ENCODE measurements at regions not wholly inside any gene's neighbourhood (a gene's known extent, or its start where the extent isn't known, plus 50 kb on each side); places are given as distances from the start of the nearest gene placed in this dataset.

DNA sequence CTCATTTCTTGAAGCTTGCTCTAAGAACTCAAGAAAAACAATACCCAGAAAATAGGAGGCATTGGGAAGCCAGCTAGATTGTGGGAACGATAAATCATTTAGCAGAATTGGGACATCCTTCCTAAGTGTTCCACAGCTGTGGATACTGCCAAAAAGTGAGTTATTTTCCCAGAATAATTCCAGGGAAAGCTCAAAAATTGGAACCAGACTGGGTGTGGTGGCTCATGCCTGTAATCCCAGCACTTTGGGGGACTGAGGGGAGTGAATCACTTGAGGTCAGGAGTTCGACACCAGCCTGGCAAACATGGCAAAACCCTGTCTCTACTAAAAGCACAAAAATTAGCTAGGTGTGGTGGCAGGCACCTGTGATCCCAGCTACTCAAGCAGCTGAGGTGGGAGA lies 68.2 kb upstream of the GK2 start:
- H3K4me1 ChIP-seq: no peaks in the 10 kb centered on the region
- no peak overlapping the region for H3K27ac ChIP-seq
- no peaks in the 10 kb centered on the region for H3K27me3 ChIP-seq
- H3K36me3 ChIP-seq: no peaks in the 10 kb centered on the region
- intact Hi-C loops (cut with DNase I): no loop called here
- ATAC-seq (no peak), DNase-seq (no peak)
- H3K9me3 ChIP-seq: no peaks in the 10 kb centered on the region
- no peak overlapping the region for H3K4me3 ChIP-seq
- TF ChIP-seq, protein P1, sequence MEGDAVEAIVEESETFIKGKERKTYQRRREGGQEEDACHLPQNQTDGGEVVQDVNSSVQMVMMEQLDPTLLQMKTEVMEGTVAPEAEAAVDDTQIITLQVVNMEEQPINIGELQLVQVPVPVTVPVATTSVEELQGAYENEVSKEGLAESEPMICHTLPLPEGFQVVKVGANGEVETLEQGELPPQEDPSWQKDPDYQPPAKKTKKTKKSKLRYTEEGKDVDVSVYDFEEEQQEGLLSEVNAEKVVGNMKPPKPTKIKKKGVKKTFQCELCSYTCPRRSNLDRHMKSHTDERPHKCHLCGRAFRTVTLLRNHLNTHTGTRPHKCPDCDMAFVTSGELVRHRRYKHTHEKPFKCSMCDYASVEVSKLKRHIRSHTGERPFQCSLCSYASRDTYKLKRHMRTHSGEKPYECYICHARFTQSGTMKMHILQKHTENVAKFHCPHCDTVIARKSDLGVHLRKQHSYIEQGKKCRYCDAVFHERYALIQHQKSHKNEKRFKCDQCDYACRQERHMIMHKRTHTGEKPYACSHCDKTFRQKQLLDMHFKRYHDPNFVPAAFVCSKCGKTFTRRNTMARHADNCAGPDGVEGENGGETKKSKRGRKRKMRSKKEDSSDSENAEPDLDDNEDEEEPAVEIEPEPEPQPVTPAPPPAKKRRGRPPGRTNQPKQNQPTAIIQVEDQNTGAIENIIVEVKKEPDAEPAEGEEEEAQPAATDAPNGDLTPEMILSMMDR (IDR thresholded peaks at IDR 0.05): no peak

DNA sequence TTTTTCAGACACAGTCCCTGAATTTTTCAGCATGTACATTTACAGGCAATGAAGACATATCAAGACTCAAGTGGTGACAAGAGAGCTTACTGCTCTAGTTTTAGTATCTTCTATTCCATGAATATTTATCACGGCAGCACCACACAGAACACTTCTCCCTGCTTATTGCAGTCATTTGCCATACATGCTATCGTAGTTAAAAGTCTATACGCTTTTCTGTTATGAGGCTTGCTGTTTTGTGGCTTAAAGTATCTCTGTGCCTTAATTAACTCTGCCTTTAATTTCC lies 65.4 kb upstream of the GK2 start:
- H3K4me1 ChIP-seq: no peaks in the 10 kb centered on the region

DNA sequence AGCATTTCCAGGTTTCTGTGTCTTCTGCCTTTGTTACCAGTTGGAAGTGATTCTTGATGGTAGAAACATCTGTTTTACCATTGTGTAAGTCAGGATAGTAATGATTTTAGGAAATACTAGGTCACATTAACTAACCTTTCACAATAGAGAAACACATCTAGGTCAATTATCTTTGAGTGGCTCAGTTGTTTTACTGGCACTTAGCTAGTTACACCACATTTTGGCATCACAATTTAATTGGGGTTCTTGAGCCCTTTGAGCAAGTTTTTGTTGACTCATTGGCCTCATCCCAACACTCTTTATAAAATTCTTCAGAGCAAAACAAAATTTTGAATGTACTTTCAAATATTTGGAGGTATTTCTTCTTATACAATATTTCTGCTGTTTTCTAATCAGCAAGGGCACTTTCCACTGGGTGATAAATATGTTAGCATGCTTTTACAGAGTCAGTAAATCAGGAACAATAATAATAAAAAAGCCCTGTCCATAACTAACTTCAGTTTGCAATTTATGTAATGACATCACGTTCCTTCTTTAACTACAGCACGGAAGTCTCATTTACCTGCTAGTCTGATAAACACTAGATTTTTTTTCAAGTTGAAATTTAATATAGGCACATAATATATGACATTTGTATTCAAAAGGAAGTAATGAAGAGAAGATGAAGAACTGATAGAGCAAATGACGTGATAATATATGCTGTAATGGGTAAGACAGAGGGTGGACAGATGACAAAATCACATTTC lies 64.8 kb upstream of the GK2 start:
- Histone ChIP-seq H3K27ac (no peak overlapping the region), H3K36me3 (no peaks in the 10 kb centered on the region), H3K4me1 (no peaks in the 10 kb centered on the region), H3K9me3 (no peaks in the 10 kb centered on the region), H3K27me3 (no peaks in the 10 kb centered on the region), H3K4me3 (no peak overlapping the region)
- DNase-seq (no peak), ATAC-seq (no peak)
- TF ChIP-seq, protein P1 (IDR thresholded peaks at IDR 0.05): no peak
- intact Hi-C loops (cut with DNase I): no loop called here

More for the DNA sequence above, 65.4 kb upstream of the GK2 start:
- DNase-seq (no peak), ATAC-seq (no peak)
- Histone ChIP-seq H3K36me3 (no peaks in the 10 kb centered on the region), H3K9me3 (no peaks in the 10 kb centered on the region), H3K27ac (no peak overlapping the region), H3K27me3 (no peaks in the 10 kb centered on the region), H3K4me3 (no peak overlapping the region)
- intact Hi-C loops (cut with DNase I): no loop called here
- TF ChIP-seq, protein P1 (IDR thresholded peaks at IDR 0.05): no peak

DNA sequence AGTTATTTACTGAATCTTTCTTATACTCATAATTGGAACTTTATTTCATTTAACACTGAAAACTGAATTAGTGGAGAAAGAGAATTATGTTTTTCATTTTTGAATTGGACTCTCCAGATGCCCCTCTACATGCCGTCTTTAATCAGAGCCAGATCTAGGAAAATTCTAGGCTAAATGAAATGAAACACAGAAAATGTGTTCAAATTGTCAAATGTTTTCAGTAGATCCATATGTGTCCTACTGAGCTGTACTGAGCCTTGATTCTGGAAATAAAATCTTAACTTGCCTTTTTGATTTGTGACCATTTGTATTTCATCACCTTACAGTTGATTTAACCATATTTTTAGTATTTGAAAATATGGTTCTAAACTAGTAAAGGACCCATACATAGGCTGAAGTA lies 64.0 kb upstream of the GK2 start:
- intact Hi-C loops (cut with DNase I): no loop called here

DNA sequence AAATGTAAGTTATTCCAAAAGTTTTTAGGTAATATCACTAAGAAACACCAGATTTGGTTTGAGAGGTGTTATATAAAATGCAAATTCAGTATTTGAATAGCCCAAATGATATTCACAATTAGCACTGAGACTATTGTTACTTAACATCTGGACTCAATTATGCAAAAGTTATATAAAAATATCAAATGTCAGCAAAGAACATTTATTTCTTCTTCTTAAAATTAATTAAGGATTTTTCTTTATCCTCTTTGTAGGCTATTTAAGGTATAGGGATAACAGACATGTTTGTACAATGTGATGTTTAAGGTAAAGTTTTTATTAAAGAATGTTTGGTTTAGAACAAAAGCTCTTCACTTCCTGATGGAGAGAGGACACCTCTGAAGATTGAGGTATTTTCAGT lies 63.3 kb upstream of the GK2 start:
- TF ChIP-seq, protein P1 (IDR thresholded peaks at IDR 0.05): no peak
- ATAC-seq: no peak
- Histone ChIP-seq H3K4me3 (no peak overlapping the region), H3K27ac (no peak overlapping the region), H3K36me3 (no peaks in the 10 kb centered on the region), H3K27me3 (no peaks in the 10 kb centered on the region), H3K9me3 (no peaks in the 10 kb centered on the region), H3K4me1 (no peaks in the 10 kb centered on the region)
- intact Hi-C loops (cut with DNase I): no loop called here
- no peak for DNase-seq

More for the DNA sequence above, 64.0 kb upstream of the GK2 start:
- Histone ChIP-seq H3K9me3 (no peaks in the 10 kb centered on the region), H3K36me3 (no peaks in the 10 kb centered on the region), H3K4me1 (no peaks in the 10 kb centered on the region), H3K27me3 (no peaks in the 10 kb centered on the region), H3K27ac (no peak overlapping the region), H3K4me3 (no peak overlapping the region)
- ATAC-seq (no peak), DNase-seq (no peak)
- TF ChIP-seq, protein P1 (IDR thresholded peaks at IDR 0.05): no peak

All from upper lobe of right lung (tissue), 1 donor.